NT2/D1 (cell line): ENCODE measurements at regions not wholly inside any gene's neighbourhood (a gene's known extent, or its start where the extent isn't known, plus 50 kb on each side); places are given as distances from the start of the nearest gene placed in this dataset.

Source experiments
- SUZ12 ChIP-seq: IDR thresholded peaks from 2 replicates; pipeline ENCODE4 v1.6.1; 2011; ENCODE audit not compliant: insufficient read length, insufficient read depth; ENCODE audit errors: extremely low read depth
- YY1 ChIP-seq: IDR thresholded peaks from 2 replicates; pipeline ENCODE4 v1.6.1; 2011; ENCODE audit not compliant: insufficient read length, insufficient read depth

- no peak for TF ChIP-seq YY1
- no peak for TF ChIP-seq SUZ12
These were observed 92.6 kb upstream of the SGK1 start for GRCh38 chr6:134410541-134410940.
